ENCODE measurements at regions not wholly inside any gene's neighbourhood (a gene's known extent, or its start where the extent isn't known, plus 50 kb on each side); places are given as distances from the start of the nearest gene placed in this dataset.

- TF ChIP-seq EZH2phosphoT487 (IDR thresholded peaks at IDR 0.05; ENCODE audit: borderline replicate concordance), result no peak
- TF ChIP-seq CTCF (conservative IDR thresholded peaks at IDR 0.05; ENCODE audit: low read length), result no peak
- Histone ChIP-seq H3K4me3 (ENCODE audit: low read length, poor library complexity, severe bottlenecking) (no peak overlapping the region), H3K27me3 (ENCODE audit: insufficient read depth, low read length, poor library complexity, severe bottlenecking) (no peaks in the 10 kb centered on the region), H3K9me3 (ENCODE audit: insufficient read depth, low read depth, low read length) (no peaks in the 10 kb centered on the region), H3K4me1 (ENCODE audit: insufficient read depth, low read length, poor library complexity, severe bottlenecking) (no peaks in the 10 kb centered on the region), H3K4me2 (ENCODE audit: low read depth, low read length, poor library complexity, severe bottlenecking) (no peak overlapping the region), H4K20me1 (ENCODE audit: insufficient read depth, low read length, poor library complexity, severe bottlenecking) (no peaks in the 10 kb centered on the region), H2AFZ (ENCODE audit: low read length) (no peak overlapping the region), H3K9me2 (replicated peaks; ENCODE audit: low read depth, low read length) (0 out of 2 replicates have a peak, but pooled peaks cover 5% of the 10 kb centered on the region), H3K36me3 (ENCODE audit: insufficient read depth, low read length) (no peaks in the 10 kb centered on the region), H3K9ac (ENCODE audit: low read depth, low read length, poor library complexity, severe bottlenecking) (no peak overlapping the region), H3K79me2 (ENCODE audit: insufficient read depth, low read length) (no peaks in the 10 kb centered on the region), H3F3A (ENCODE audit: low read depth) (no peaks in the 10 kb centered on the region)
Measured at GRCh38 chr3:174532776-174533175, 326.4 kb upstream of the NAALADL2 start.

- H3K9me3 ChIP-seq (ENCODE audit: insufficient read depth, low read depth, low read length), result no peaks in the 10 kb centered on the region
- no peak for TF ChIP-seq EZH2phosphoT487 (IDR thresholded peaks at IDR 0.05; ENCODE audit: borderline replicate concordance)
- TF ChIP-seq CTCF (conservative IDR thresholded peaks at IDR 0.05; ENCODE audit: low read length), result no peak
- no peak overlapping the region for H3K4me3 ChIP-seq (ENCODE audit: low read length, poor library complexity, severe bottlenecking)
- H4K20me1 ChIP-seq (ENCODE audit: insufficient read depth, low read length, poor library complexity, severe bottlenecking), result no peaks in the 10 kb centered on the region
- no peak overlapping the region for H3K4me2 ChIP-seq (ENCODE audit: low read depth, low read length, poor library complexity, severe bottlenecking)
- H3K4me1 ChIP-seq (ENCODE audit: insufficient read depth, low read length, poor library complexity, severe bottlenecking), result no peaks in the 10 kb centered on the region
- no peak overlapping the region for H2AFZ ChIP-seq (ENCODE audit: low read length)
- H3K36me3 ChIP-seq (ENCODE audit: insufficient read depth, low read length), result no peaks in the 10 kb centered on the region
- H3F3A ChIP-seq (ENCODE audit: low read depth), result no peaks in the 10 kb centered on the region
- 0 out of 2 replicates have a peak, but pooled peaks cover 5% of the 10 kb centered on the region for H3K9me2 ChIP-seq (replicated peaks; ENCODE audit: low read depth, low read length)
- H3K79me2 ChIP-seq (ENCODE audit: insufficient read depth, low read length), result no peaks in the 10 kb centered on the region
- H3K9ac ChIP-seq (ENCODE audit: low read depth, low read length, poor library complexity, severe bottlenecking), result no peak overlapping the region
- no peaks in the 10 kb centered on the region for H3K27me3 ChIP-seq (ENCODE audit: insufficient read depth, low read length, poor library complexity, severe bottlenecking)
Measured at GRCh38 chr3:174533286-174533685, 325.8 kb upstream of the NAALADL2 start.

- Histone ChIP-seq H3K9me3 (ENCODE audit: insufficient read depth, low read depth, low read length) (no peaks in the 10 kb centered on the region), H3K27me3 (ENCODE audit: insufficient read depth, low read length, poor library complexity, severe bottlenecking) (no peaks in the 10 kb centered on the region), H3K36me3 (ENCODE audit: insufficient read depth, low read length) (no peaks in the 10 kb centered on the region), H3K4me3 (ENCODE audit: low read length, poor library complexity, severe bottlenecking) (no peak overlapping the region), H3K9me2 (replicated peaks; ENCODE audit: low read depth, low read length) (0 out of 2 replicates have a peak, but pooled peaks cover 5% of the 10 kb centered on the region), H3K4me1 (ENCODE audit: insufficient read depth, low read length, poor library complexity, severe bottlenecking) (no peaks in the 10 kb centered on the region), H2AFZ (ENCODE audit: low read length) (no peak overlapping the region), H3K9ac (ENCODE audit: low read depth, low read length, poor library complexity, severe bottlenecking) (no peak overlapping the region), H3K79me2 (ENCODE audit: insufficient read depth, low read length) (no peaks in the 10 kb centered on the region), H4K20me1 (ENCODE audit: insufficient read depth, low read length, poor library complexity, severe bottlenecking) (no peaks in the 10 kb centered on the region), H3K4me2 (ENCODE audit: low read depth, low read length, poor library complexity, severe bottlenecking) (no peak overlapping the region), H3F3A (ENCODE audit: low read depth) (no peaks in the 10 kb centered on the region)
- TF ChIP-seq CTCF (conservative IDR thresholded peaks at IDR 0.05; ENCODE audit: low read length) (no peak), EZH2phosphoT487 (IDR thresholded peaks at IDR 0.05; ENCODE audit: borderline replicate concordance) (no peak)
Measured at GRCh38 chr3:174536319-174536718, 322.8 kb upstream of the NAALADL2 start.

Data from Loucy (cell line).